ENCODE measurements at regions not wholly inside any gene's neighbourhood (a gene's known extent, or its start where the extent isn't known, plus 50 kb on each side); places are given as distances from the start of the nearest gene placed in this dataset.

DNA sequence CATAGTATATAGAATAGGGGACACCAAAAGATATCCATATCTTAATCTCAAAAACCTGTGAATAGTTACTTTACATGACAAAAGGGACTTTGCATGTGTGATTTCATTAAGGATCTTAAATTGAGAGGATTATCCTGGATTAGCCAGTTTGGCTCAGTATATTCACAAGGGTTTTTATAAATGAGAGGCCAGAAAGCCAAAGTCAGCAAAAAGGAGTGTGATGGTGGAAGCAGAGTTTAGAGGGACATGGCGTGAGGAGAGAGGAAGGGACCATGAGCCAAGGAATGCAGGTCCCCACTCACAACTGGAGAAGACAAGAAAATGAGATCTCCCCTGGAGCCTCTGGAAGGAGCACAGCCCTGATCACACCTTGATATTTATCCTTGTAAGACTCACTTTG lies 648.5 kb upstream of the LCORL start:
- Histone ChIP-seq H2BK5ac (ENCODE audit: low read depth, low read length, poor library complexity, severe bottlenecking) (no peak overlapping the region), H3K18ac (ENCODE audit: low read depth in 1 of 2, low read length in 2 of 2) (no peak overlapping the region), H3K23ac (ENCODE audit: low read length in 2 of 2) (no peak overlapping the region), H3K4me3 (ENCODE audit: insufficient read depth in 1 of 2, low read depth in 1 of 2, low read length in 2 of 2) (no peak overlapping the region), H4K8ac (ENCODE audit: low read length) (no peak overlapping the region), H3K36me3 (ENCODE audit: control insufficient read depth in 1 of 2, insufficient read depth in 2 of 2, low read depth in 1 of 2, low read length in 2 of 2) (no peaks in the 10 kb centered on the region), H2AFZ (ENCODE audit: low read depth, low read length) (no peak overlapping the region), H3K27ac (ENCODE audit: low read length, poor library complexity, severe bottlenecking) (no peak overlapping the region), H3K9me3 (ENCODE audit: control insufficient read depth, low read length) (no peaks in the 10 kb centered on the region), H3K14ac (ENCODE audit: low read length in 2 of 2) (no peak overlapping the region), H4K91ac (ENCODE audit: low read length) (no peak overlapping the region), H3K4ac (ENCODE audit: low read depth in 1 of 2, low read length in 2 of 2) (no peak overlapping the region), H3K4me2 (ENCODE audit: low read length, poor library complexity, severe bottlenecking) (no peak overlapping the region), H2BK120ac (ENCODE audit: low read depth, low read length) (no peak overlapping the region), H2AK5ac (ENCODE audit: low read length, severe bottlenecking) (no peak overlapping the region), H3K9ac (ENCODE audit: low read length) (no peak overlapping the region), H3K27me3 (ENCODE audit: control insufficient read depth in 1 of 2, insufficient read depth in 1 of 2, low read length in 2 of 2) (no peaks in the 10 kb centered on the region), H3K79me1 (replicated peaks; ENCODE audit: low read length, poor library complexity, severe bottlenecking) (no peaks in the 10 kb centered on the region), H3K4me1 (ENCODE audit: control insufficient read depth, insufficient read depth, low read depth, low read length) (no peaks in the 10 kb centered on the region), H2BK12ac (ENCODE audit: low read length in 2 of 2) (no peak overlapping the region), H2BK15ac (ENCODE audit: low read depth, poor library complexity, severe bottlenecking) (no peak overlapping the region)
- 75% methylated on average over 1 of the region's 1 CpG for WGBS
- no peak for DNase-seq

DNA sequence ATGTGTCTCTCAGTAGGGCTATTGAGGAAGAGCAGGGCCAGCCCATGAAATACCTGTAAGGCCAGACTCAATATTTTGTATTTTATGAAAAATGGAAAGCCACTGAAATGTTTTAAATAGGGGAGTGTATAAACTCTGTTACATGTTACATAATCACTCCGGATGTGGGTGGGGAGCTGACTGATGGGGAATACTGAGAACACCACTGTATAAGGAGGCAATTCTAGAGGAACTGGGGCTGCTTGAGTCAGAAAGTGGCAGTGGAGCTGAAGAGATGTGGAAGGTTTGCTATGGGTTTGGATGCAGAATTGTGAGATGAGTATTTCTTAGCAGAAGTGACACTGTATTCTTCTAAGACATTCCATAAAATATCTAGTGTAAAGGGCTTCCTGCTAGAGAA lies 647.8 kb upstream of the LCORL start:
- Histone ChIP-seq H3K27me3 (ENCODE audit: control insufficient read depth in 1 of 2, insufficient read depth in 1 of 2, low read length in 2 of 2) (no peaks in the 10 kb centered on the region), H3K4me2 (ENCODE audit: low read length, poor library complexity, severe bottlenecking) (no peak overlapping the region), H2BK120ac (ENCODE audit: low read depth, low read length) (no peak overlapping the region), H4K8ac (ENCODE audit: low read length) (no peak overlapping the region), H3K23ac (ENCODE audit: low read length in 2 of 2) (no peak overlapping the region), H2AFZ (ENCODE audit: low read depth, low read length) (no peak overlapping the region), H2BK5ac (ENCODE audit: low read depth, low read length, poor library complexity, severe bottlenecking) (no peak overlapping the region), H3K79me1 (replicated peaks; ENCODE audit: low read length, poor library complexity, severe bottlenecking) (no peaks in the 10 kb centered on the region), H2BK15ac (ENCODE audit: low read depth, poor library complexity, severe bottlenecking) (no peak overlapping the region), H4K91ac (ENCODE audit: low read length) (no peak overlapping the region), H3K9me3 (ENCODE audit: control insufficient read depth, low read length) (no peaks in the 10 kb centered on the region), H2AK5ac (ENCODE audit: low read length, severe bottlenecking) (no peak overlapping the region), H3K18ac (ENCODE audit: low read depth in 1 of 2, low read length in 2 of 2) (no peak overlapping the region), H3K4me1 (ENCODE audit: control insufficient read depth, insufficient read depth, low read depth, low read length) (no peaks in the 10 kb centered on the region), H3K14ac (ENCODE audit: low read length in 2 of 2) (no peak overlapping the region), H3K4ac (ENCODE audit: low read depth in 1 of 2, low read length in 2 of 2) (no peak overlapping the region), H3K4me3 (ENCODE audit: insufficient read depth in 1 of 2, low read depth in 1 of 2, low read length in 2 of 2) (no peak overlapping the region), H3K27ac (ENCODE audit: low read length, poor library complexity, severe bottlenecking) (no peak overlapping the region), H3K9ac (ENCODE audit: low read length) (no peak overlapping the region), H3K36me3 (ENCODE audit: control insufficient read depth in 1 of 2, insufficient read depth in 2 of 2, low read depth in 1 of 2, low read length in 2 of 2) (no peaks in the 10 kb centered on the region), H2BK12ac (ENCODE audit: low read length in 2 of 2) (no peak overlapping the region)
- no peak for DNase-seq
- 93% methylated on average over 1 of the region's 1 CpG for WGBS

DNA sequence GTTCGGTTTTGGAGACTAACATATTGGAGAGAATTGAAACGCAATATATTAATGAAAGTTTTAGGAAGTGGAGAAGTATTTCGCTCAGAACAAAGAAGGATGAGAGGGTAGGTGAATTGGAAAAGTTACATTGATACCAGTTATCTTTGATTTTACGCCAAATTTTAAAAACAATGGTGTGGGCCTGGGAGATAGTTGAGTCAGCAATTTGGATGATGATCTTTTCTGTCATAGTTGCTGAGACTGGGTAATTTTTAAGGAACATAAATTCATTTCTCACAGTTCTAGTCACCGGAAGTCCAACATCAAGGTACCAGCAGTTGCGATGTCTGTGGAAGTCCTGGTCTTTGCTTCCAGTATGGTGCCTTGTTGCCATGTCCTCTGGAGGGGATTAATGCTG lies 644.8 kb upstream of the LCORL start:
- H2BK5ac ChIP-seq (ENCODE audit: low read depth, low read length, poor library complexity, severe bottlenecking): no peak overlapping the region
- H2BK120ac ChIP-seq (ENCODE audit: low read depth, low read length): no peak overlapping the region
- H3K4me1 ChIP-seq (ENCODE audit: control insufficient read depth, insufficient read depth, low read depth, low read length): no peaks in the 10 kb centered on the region
- 90% methylated on average over 6 of the region's 6 CpGs for WGBS
- no peak overlapping the region for H3K23ac ChIP-seq (ENCODE audit: low read length in 2 of 2)
- no peak overlapping the region for H3K18ac ChIP-seq (ENCODE audit: low read depth in 1 of 2, low read length in 2 of 2)
- H4K8ac ChIP-seq (ENCODE audit: low read length): no peak overlapping the region
- DNase-seq: no peak
- H3K9ac ChIP-seq (ENCODE audit: low read length): no peak overlapping the region
- no peak overlapping the region for H3K4me3 ChIP-seq (ENCODE audit: insufficient read depth in 1 of 2, low read depth in 1 of 2, low read length in 2 of 2)
- H3K27ac ChIP-seq (ENCODE audit: low read length, poor library complexity, severe bottlenecking): no peak overlapping the region
- H3K36me3 ChIP-seq (ENCODE audit: control insufficient read depth in 1 of 2, insufficient read depth in 2 of 2, low read depth in 1 of 2, low read length in 2 of 2): no peaks in the 10 kb centered on the region
- H3K4me2 ChIP-seq (ENCODE audit: low read length, poor library complexity, severe bottlenecking): no peak overlapping the region
- no peak overlapping the region for H2AFZ ChIP-seq (ENCODE audit: low read depth, low read length)
- no peak overlapping the region for H2AK5ac ChIP-seq (ENCODE audit: low read length, severe bottlenecking)
- no peak overlapping the region for H4K91ac ChIP-seq (ENCODE audit: low read length)
- H3K79me1 ChIP-seq (replicated peaks; ENCODE audit: low read length, poor library complexity, severe bottlenecking): no peaks in the 10 kb centered on the region
- H3K14ac ChIP-seq (ENCODE audit: low read length in 2 of 2): no peak overlapping the region
- H3K27me3 ChIP-seq (ENCODE audit: control insufficient read depth in 1 of 2, insufficient read depth in 1 of 2, low read length in 2 of 2): no peaks in the 10 kb centered on the region
- H2BK15ac ChIP-seq (ENCODE audit: low read depth, poor library complexity, severe bottlenecking): no peak overlapping the region
- no peak overlapping the region for H2BK12ac ChIP-seq (ENCODE audit: low read length in 2 of 2)
- no peaks in the 10 kb centered on the region for H3K9me3 ChIP-seq (ENCODE audit: control insufficient read depth, low read length)
- no peak overlapping the region for H3K4ac ChIP-seq (ENCODE audit: low read depth in 1 of 2, low read length in 2 of 2)

DNA sequence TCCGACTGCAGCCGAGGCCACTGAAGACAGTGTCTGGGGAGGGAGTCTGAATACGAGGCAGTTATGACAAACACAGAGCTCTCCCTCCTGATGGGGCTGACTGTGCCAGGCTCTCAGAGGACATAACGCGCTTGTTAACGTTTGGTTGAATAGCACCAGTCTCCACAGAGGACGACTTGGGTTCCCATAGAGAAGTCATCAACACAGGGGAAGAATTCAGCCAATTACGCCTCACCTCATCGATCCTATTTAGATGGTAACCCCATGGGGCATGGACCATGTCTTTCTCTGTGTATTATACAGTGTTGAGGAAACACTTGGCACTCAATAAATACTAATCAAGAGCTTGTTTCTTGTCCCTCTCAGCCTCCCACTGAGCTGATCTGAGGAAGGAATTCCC lies 642.6 kb upstream of the LCORL start:
- no peak overlapping the region for H2BK12ac ChIP-seq (ENCODE audit: low read length in 2 of 2)
- H3K36me3 ChIP-seq (ENCODE audit: control insufficient read depth in 1 of 2, insufficient read depth in 2 of 2, low read depth in 1 of 2, low read length in 2 of 2): no peaks in the 10 kb centered on the region
- no peaks in the 10 kb centered on the region for H3K4me1 ChIP-seq (ENCODE audit: control insufficient read depth, insufficient read depth, low read depth, low read length)
- no peak overlapping the region for H2AFZ ChIP-seq (ENCODE audit: low read depth, low read length)
- 89% methylated on average over 7 of the region's 9 CpGs for WGBS
- H2BK15ac ChIP-seq (ENCODE audit: low read depth, poor library complexity, severe bottlenecking): no peak overlapping the region
- no peak overlapping the region for H3K9ac ChIP-seq (ENCODE audit: low read length)
- H3K27me3 ChIP-seq (ENCODE audit: control insufficient read depth in 1 of 2, insufficient read depth in 1 of 2, low read length in 2 of 2): no peaks in the 10 kb centered on the region
- no peak for DNase-seq
- no peaks in the 10 kb centered on the region for H3K9me3 ChIP-seq (ENCODE audit: control insufficient read depth, low read length)
- no peak overlapping the region for H3K4me3 ChIP-seq (ENCODE audit: insufficient read depth in 1 of 2, low read depth in 1 of 2, low read length in 2 of 2)
- no peak overlapping the region for H3K4me2 ChIP-seq (ENCODE audit: low read length, poor library complexity, severe bottlenecking)
- no peak overlapping the region for H3K14ac ChIP-seq (ENCODE audit: low read length in 2 of 2)
- no peak overlapping the region for H3K18ac ChIP-seq (ENCODE audit: low read depth in 1 of 2, low read length in 2 of 2)
- H3K79me1 ChIP-seq (replicated peaks; ENCODE audit: low read length, poor library complexity, severe bottlenecking): no peaks in the 10 kb centered on the region
- no peak overlapping the region for H4K8ac ChIP-seq (ENCODE audit: low read length)
- no peak overlapping the region for H3K4ac ChIP-seq (ENCODE audit: low read depth in 1 of 2, low read length in 2 of 2)
- H3K23ac ChIP-seq (ENCODE audit: low read length in 2 of 2): no peak overlapping the region
- no peak overlapping the region for H2BK5ac ChIP-seq (ENCODE audit: low read depth, low read length, poor library complexity, severe bottlenecking)
- H2BK120ac ChIP-seq (ENCODE audit: low read depth, low read length): no peak overlapping the region
- no peak overlapping the region for H2AK5ac ChIP-seq (ENCODE audit: low read length, severe bottlenecking)
- H4K91ac ChIP-seq (ENCODE audit: low read length): no peak overlapping the region
- H3K27ac ChIP-seq (ENCODE audit: low read length, poor library complexity, severe bottlenecking): no peak overlapping the region

Measured in mesenchymal stem cell (in vitro differentiated cells and primary cell).